ENCODE measurements at regions not wholly inside any gene's neighbourhood (a gene's known extent, or its start where the extent isn't known, plus 50 kb on each side); places are given as distances from the start of the nearest gene placed in this dataset.
"Not testable (repeated sequence)": the region's sequence is repeated elsewhere in the genome, so short reads cannot be mapped to it uniquely, and the experiment has no call there.

DNA sequence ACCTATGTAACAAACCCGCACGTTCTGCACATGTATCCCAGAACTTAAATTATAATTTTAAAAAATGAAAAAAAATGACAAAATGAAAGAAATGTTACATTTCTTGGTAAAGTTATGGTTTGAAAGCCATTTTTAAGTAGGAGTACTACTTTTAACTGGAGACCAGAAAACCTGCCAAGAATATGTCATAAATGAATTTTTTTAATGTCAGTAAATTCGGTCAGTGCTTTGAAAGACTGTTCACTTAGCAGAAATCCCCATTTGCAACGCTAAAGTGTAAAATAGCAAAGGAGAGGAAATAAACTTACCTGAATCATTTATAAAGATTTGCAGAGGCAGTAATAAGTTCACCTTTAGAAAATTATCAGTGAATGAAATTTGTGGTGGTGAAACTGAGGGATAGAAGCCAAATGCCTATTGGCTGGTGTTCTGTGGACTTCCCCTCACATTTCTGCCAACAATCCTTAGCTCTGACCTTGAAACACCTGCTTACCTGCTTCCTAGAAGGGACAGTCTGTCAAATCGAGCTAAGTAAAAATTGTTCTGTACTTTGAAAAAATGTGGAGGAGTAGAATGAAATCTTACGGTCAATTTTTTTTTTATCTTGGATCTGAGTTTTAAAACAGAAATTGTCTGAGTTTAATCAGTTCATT is 714.2 kb downstream of the SLC6A15 start:
- DNase-seq: no peak

DNA sequence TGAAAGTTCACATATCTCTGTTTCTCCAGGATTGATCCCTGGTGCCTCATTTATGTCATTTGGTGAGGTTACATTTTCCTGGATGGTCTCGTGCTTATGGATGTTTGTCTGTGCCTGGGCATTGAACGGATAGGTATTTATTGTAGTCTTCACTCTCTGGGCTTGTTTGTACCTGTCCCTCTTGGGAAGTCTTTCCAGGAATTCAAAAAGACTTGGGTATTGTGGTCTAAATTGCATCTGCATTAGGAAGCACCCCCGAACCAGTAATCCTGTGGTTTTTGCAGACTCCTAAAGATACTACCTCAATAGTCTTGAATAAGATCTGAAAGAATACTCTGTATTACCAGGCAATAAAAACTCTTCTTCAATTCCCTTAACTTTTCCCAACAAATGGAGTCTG is 720.8 kb downstream of the SLC6A15 start:
- no peak for DNase-seq

DNA sequence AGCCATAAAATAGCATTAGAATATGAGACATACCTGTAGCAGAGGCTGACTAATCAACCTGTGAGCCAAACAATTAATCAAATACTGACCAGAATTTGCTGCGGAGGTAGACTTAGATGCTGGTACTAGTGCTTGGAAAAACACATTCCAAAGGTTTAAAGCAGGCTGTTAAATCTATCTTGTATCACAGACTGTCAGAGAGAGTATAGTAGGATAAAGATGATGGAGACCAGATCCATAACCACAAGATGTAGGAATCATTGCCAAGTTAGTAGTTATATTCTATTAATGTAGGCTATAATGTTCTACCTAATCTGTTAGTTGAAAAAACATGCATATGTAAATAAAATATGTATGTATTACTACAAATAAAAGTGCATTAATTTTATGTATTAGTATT is 726.2 kb downstream of the SLC6A15 start:
- no peak for DNase-seq

DNA sequence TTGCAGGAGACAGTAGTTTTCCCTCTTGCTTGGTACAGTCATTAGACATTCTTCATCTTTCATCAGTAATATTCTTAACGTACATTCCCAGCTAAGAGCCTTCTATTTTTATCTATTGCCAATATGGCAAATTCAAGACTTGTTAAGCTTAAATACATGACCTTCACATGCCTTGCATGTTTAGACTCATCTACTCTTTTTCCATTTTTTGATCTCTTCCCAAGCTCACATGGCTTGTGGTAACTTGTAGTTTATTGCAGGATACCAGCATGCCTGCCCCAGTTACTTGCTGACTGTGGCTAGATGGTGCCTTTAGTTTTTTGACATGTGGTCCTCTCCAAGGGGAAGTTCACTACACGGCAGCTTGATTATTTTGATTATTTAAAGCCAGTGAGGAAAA is 729.0 kb downstream of the SLC6A15 start:
- no peak for DNase-seq

GRCh38 chr12:84174115-84174514 is 738.5 kb downstream of the SLC6A15 start:
- DNase-seq: no peak

DNA sequence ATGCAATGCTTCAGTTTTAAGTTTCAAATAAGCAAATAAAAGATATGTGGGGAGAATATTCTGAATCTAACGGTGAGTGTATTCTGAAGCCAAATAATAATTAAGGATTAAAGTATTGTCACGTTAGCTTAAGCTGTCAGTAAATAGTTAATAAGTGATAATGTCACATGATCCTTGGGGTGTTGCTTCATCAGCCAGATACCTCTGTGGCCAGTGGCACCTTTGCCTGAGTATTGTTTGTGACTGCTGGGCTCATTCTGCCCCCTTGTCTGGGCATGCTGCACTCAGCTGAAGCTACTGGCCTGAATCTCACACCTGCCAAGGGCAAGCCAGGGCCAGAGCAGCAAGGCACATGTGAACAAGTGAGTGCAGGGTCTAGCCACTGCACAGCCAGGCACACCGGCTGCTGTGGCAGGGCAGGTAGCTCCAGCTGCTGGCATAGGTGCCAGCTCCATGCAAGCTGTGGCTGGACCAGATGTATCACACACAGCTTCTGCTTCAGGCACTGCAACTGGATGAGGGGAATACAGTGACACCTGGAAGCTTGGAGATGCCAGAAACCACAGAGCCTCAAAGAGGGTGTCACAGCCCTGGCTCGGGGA is 739.7 kb downstream of the SLC6A15 start:
- no peak for DNase-seq

- no peak for DNase-seq
Observed at GRCh38 chr12:84166812-84167211, 745.8 kb downstream of the SLC6A15 start.

DNA sequence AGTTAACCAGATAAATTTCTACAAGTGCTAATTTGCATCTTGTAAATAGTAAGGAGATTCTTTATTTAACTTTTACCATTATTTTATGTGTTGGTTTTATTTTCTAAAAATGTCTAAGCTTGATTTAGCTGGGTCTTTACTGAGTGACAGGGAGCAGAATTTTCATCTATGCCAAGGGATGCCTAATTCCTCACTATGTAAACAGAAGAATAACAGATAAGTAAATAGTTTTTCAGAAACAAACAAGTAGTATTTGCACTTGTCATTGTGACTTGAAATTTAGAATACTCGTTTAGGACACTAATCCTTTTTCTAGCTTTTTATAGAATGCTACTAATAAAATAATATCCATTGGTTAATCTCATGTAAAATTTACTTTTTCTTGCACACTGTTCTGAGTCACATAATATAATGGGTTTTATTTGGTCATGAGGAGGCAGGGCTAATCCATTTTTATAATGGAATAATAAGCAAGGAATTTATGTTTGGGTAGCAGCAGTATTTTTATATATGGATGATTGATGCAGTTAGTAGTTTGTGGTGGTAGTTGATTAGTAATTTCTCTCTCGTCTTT is 746.5 kb downstream of the SLC6A15 start:
- no peak for DNase-seq

GRCh38 chr12:84161296-84161695 is 751.3 kb downstream of the SLC6A15 start:
- no peak for DNase-seq

GRCh38 chr12:84159260-84159659 is 753.3 kb downstream of the SLC6A15 start:
- DNase-seq: no peak

DNA sequence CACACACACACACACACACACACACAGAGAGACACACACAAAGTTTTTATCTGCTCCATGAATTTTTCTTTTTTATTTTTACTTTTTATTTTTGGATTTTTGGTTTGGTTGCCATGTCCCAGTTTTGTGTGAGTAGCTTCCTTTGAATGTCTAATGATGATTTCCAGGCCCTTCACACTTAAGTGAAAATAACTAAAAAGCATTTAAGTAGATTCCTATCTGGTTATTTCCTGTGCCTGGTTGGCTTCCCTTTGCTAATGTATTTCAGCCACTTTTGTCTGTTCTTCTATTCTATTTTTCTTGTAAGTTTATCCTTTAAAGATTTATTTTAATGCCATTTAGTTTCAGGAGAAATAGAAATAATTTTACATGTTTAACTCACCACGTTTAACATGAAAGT is 755.4 kb downstream of the SLC6A15 start:
- DNase-seq: no peak

- not testable (repeated sequence) for DNase-seq
Observed at GRCh38 chr12:84154991-84155930, 757.3 kb downstream of the SLC6A15 start.

DNA sequence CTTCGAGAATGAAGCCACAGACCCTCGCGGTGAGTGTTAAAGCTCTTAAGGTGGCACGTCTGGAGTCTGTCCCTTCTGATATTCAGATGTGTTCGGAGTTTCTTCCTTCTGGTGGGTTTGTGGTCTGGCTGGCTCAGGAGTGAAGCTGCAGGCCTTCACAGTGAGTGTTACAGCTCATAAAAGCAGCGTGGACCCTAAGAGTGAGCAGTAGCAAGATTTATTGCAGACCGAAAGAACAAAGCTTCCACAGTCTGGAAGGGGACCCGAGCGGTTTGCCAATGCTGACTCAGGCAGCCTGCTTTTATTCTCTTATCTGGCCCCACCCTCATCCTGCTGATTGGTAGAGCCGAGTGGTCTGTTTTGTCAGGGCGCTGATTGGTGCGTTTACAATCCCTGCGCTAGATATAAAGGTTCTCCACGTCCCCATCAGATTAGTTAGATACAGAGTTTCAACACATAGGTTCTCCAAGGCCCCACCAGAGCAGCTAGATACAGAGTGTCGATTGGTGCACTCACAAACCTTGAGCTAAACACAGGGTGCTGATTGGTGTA is 758.1 kb downstream of the SLC6A15 start:
- not testable (repeated sequence) for DNase-seq

DNA sequence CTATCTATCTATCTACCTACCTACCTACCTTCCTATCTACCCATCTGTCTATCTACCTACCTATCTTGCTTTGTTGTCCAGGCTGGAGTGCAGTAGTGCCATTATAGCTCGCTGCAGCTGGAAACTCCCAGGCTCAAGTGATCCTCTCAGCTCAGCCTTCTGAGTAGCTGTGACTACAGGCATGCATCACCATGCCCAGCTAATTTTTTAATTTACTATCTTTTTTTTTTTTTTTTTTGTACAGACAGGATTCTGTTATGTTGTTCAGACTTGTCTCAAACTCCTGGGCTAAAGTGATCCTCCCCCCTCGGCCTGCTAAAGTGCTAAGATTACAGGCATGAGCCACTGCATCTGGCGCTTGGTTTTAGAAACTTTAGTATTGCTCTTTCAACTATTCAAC is 762.4 kb downstream of the SLC6A15 start:
- no peak for DNase-seq

DNA sequence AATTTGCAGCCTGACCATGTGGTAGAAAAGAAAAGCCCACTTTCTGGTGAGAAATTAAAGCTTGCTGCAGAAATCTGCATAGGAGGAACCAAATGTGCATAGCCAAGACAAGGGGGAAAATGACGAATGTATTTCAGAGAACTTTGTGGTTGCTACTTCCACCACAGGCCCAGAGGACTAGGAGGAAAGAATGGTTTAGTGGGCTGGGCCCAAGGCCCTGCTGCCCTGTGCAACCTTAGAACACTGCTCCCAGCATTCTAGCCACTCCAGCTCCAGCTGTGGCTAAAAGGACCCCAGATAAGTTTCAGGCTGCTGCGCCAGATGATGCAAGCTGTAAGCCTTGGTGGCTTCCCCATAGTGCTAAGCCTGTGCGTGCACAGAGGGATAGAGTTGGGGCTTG is 764.3 kb downstream of the SLC6A15 start:
- DNase-seq: no peak

GRCh38 chr12:84136862-84137367 is 775.7 kb downstream of the SLC6A15 start:
- no peak for DNase-seq

DNA sequence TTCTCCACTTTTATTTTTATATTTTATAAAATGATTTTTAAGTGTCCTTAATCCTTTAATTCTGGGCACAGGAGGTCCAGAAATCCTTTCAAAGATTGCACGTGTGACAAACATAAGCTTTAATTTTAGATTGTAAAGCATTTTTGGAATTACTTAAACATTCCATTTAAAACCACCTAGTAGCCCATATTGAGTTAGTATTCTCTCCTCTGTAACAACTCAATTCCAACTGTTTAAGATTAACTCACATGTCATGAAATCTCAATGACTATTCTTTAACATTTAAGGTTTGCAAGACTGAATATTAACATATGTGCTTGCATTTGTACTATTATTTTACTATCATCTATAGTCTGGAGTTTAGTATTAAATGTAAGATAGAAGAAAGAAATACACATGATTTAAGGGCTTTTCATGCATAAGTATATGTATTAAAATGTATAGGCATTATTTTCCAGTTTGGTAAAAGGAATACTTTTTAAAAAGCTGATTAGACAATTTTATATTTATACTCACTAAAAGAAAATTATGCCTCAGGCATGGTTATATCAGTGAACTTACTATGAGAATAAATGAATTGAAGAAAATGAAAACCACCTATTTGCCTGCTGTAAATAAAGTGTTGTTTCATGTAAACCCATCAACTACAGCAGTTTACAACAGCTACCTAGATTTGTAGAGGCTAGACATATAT is 776.9 kb downstream of the SLC6A15 start:
- no peak for DNase-seq

DNA sequence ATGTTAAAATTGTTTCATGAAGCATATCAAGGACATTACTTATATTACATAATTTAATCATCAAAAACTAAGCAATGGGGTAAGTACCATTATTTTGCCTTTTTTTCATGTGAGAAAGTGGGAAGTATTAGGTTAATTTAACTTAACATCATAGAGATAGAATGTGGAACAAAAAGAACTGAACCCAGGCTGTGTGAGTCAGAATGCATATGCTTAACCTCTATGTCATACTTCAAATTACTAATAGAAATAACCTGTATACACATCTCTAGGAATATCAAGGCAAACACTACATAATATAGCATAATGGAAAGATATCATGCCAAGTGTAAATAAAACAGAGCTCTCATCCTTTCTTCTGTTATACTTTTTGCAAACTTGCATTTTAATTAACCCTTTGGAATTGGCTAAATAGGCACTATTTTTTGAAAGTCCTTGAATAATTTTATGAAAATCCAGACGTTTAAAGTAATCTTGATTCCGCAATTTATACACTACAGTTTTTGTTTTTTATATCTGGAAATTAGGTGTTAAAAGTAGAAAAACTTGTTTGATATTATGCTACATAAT is 777.7 kb downstream of the SLC6A15 start:
- DNase-seq: no peak

- no peak for DNase-seq
Observed at GRCh38 chr12:84131076-84131475, 781.5 kb downstream of the SLC6A15 start.

GRCh38 chr12:84128117-84128991 is 784.2 kb downstream of the SLC6A15 start:
- no peak for DNase-seq

DNA sequence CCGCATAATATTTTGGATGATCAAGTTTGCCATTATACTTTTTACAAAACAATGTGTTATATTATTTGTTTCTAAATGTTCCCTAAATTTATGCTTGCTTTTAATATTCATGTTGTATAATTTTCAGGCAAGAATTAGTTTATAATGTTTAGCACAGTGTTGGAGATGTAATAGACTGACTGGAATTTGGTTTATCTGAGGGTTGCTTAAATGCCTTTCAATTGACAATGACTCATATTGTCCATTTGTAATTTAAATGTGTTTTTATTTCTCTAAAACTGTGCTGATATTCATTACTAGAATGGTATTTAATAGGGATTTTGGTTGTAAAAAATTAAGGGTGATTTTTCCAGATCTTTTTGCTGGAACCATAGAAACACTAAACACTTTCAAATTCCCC is 788.4 kb downstream of the SLC6A15 start:
- no peak for DNase-seq

Measured in activated CD4-positive, alpha-beta T cell treated with anti-CD3 and anti-CD28 coated beads, Interleukin-2, amount 50 U/mL, for 48 hours (primary cell).